Hematopoietic multipotent progenitor cell treated with erythropoietin and hydrocortisone succinate and interleukin-3 and kit ligand, for 8 days (in vitro differentiated cells): ENCODE measurements at regions not wholly inside any gene's neighbourhood (a gene's known extent, or its start where the extent isn't known, plus 50 kb on each side); places are given as distances from the start of the nearest gene placed in this dataset.

ENCODE experiments used
- DNase-seq: peaks from one replicate; pipeline ENCODE4 v3.0.0-alpha.2; 2015

DNA sequence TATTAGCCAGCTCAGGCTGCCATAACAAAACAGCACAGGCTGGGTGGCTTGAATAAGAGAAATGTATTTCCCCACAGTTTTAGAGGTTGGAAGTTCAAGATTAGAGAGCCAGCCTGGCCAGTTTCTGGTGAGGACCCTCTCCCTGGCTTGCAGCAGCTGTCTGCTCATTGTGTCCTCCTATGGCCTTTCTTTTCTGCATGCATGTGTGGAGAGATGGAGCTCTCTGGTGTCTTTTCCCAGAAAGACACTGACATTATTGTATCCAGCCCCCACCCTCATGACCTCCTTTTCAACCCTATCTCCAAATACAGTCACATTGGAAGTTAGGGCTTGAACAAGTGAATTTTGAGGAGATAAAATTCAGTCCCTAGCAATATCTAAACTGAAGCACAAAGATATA, 263.8 kb upstream of the PABPC4L start:
- DNase-seq, result no peak

- no peak for DNase-seq
Measured at GRCh38 chr4:134463771-134464170, 262.2 kb upstream of the PABPC4L start.

GRCh38 chr4:134426821-134427220, 225.2 kb upstream of the PABPC4L start:
- DNase-seq, result no peak

DNA sequence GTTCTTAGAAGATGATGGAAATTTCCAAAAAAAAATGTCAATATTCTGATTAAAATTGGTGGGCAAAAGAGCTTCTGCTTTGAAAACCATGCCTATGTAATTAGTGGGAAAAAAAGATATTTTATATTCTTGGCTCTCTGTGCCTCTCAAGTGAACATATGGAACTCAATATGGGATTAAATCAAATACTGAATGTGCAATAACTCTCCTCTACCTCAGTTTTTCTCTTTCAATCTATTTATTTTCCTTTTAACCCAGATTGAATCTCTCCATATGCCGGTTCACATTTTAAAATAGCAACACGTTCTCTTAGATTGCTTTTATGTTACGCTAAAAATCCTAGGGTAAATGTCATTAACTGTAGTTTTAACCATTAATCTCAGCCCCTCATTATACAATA, 224.2 kb upstream of the PABPC4L start:
- DNase-seq, result no peak

DNA sequence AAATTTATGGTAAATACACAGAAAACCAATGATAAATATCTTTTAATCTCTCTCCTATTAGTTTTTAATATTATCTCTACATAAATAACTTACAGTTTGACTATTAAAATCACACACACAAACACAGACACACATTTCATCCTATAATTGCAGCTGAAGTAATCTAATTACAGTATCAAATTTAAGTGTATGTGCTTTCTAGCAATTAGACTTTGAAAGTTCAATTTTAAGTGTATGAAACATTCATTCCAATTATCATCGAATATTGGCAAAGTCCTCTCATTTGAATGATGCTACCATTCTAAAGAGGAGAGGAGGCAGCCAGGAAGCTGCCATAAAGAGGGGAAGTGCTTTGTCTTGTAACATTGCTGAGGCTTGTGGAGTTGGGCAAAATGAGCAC, 221.2 kb upstream of the PABPC4L start:
- no peak for DNase-seq

GRCh38 chr4:134421734-134422133, 220.1 kb upstream of the PABPC4L start:
- DNase-seq, result no peak

DNA sequence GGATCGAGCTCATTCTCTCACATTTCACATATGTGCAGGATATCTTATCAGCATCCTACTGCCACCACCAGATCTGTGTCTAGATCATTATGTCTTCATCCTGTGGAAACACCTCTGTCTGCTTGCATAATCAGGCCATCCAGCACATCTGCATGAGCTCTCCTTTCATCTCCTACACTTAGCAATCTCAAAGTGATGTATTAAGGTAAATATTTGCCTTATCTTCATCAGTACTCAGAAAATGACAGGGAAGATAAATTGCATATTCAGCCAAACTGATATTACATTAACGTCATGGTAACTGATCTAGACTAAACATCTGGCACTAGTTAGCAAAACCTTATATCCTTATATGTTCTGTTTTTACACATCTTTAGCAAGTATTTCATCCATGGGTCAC, 207.3 kb upstream of the PABPC4L start:
- DNase-seq, result no peak

DNA sequence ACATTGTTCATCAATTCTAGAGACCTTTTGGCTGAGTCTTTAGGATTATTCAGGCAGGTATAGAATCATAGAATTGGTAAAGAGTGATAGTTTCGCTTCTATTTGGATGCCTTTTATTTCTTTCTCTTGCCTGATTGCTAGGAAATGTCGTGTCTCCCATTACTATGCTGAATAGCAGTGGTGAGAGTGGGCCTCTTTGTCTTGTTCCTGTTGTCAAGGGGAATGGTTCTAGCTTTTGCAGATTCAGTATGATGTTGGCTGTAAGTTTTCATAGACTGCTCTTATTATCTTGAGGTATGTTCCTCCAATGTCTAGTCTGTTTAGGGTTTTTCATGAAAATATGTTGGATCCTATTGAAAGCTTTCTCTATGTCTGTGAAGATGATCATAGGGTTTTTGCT, 200.2 kb upstream of the PABPC4L start:
- DNase-seq, result no peak

GRCh38 chr4:134393592-134393991, 192.0 kb upstream of the PABPC4L start:
- no peak for DNase-seq

- DNase-seq, result no peak
Measured at GRCh38 chr4:134390319-134390718, 188.7 kb upstream of the PABPC4L start.

GRCh38 chr4:134388351-134388750, 186.8 kb upstream of the PABPC4L start:
- no peak for DNase-seq

- no peak for DNase-seq
Measured at GRCh38 chr4:134382478-134383227, 181.1 kb upstream of the PABPC4L start.

DNA sequence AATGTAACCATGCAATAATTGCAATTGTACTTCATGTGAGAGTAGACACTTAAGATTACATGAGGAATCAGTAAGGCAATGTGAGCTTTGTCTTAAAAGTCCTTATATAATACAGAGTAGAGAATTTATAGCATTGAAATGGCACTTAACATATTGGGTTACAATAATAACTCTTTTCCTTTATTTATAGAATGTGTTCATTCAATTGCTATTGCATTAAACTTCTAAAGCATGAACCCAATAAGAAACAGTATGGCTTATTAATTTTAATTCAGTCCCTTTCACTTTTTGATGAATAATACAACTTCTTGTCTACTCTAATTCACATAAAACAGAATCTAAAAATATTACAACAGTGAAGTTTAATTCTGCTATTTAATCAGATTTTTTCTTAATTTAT, 174.2 kb upstream of the PABPC4L start:
- DNase-seq, result no peak

GRCh38 chr4:134365852-134366251, 164.3 kb upstream of the PABPC4L start:
- no peak for DNase-seq

- no peak for DNase-seq
Measured at GRCh38 chr4:134364928-134365327, 163.3 kb upstream of the PABPC4L start.

GRCh38 chr4:134345244-134345643, 143.7 kb upstream of the PABPC4L start:
- no peak for DNase-seq

GRCh38 chr4:134343656-134344055, 142.1 kb upstream of the PABPC4L start:
- DNase-seq, result no peak

- DNase-seq, result no peak
Measured at GRCh38 chr4:134343081-134343480, 141.5 kb upstream of the PABPC4L start.

- no peak for DNase-seq
Measured at GRCh38 chr4:134337574-134337973, 136.0 kb upstream of the PABPC4L start.

DNA sequence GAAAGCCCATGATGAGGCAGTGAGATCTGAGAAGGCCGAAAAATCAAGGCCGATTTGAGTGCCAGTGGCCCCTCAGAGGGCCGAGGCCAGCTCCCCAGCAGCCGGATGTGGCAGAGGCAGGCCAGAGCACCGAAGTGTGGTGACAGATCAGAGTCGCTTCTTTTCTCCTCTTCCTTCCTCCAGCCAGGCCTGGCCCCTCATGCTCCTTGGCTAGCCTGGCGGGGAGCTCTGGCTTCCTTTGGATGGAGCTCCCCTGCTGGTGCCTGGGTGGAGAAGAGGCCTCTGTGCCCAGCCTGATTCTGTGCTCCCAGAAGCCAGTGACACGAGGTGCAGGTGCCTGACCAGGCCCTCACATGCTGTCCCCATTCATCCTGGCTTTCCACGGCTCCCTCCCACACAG, 127.2 kb upstream of the PABPC4L start:
- DNase-seq, result no peak

DNA sequence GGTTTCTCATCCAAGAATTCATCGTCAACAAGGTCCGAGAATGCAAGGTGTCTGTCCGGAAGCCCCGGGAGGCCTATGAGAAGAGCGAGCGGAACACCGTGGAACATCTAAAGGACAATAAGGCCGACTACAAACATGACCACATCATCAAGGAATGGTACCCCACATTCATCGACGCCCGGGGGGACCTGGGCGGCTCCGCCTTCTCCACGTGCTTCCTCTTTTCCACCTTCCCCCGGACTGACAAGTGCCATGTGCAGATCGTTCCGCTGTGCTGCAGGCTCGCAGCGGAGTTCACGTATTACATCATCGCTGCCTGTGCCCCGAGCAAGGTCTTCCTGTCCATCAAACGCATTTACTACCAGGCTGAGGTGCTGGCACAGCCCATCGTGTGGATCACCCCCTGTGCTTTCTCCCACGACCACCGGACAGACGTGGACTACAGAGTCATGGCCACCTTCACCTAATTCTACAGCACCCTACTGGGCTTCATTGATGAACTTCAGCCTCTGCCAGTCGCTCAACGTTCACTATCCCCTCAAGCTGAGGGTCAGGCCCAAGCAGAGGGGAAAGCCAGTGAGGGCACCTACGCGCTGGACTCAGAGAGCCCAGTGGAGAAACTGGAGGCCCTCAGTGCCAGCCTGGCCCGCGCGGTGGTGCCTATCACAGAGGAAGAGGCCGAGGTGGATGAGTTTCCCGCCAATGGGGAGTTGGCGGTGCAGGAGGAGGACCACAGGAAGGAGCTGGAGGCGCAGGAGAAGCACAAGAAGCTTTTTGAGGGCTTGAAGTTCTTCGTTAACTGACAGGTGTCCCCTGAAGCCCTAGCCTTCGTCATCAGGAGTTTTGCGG, 125.9 kb upstream of the PABPC4L start:
- DNase-seq, result no peak

- DNase-seq, result no peak
Measured at GRCh38 chr4:134326866-134327265, 125.3 kb upstream of the PABPC4L start.

GRCh38 chr4:134324179-134324578, 122.6 kb upstream of the PABPC4L start:
- no peak for DNase-seq

GRCh38 chr4:134320048-134320447, 118.5 kb upstream of the PABPC4L start:
- DNase-seq, result no peak
